ENCODE measurements at regions not wholly inside any gene's neighbourhood (a gene's known extent, or its start where the extent isn't known, plus 50 kb on each side); places are given as distances from the start of the nearest gene placed in this dataset.

GRCh38 chr11:127458561-127458960 lies 458.0 kb upstream of the KIRREL3 start:
- no peak for DNase-seq (ENCODE audit: low read depth in 1 of 2, low spot score in 1 of 2)

- no peak for DNase-seq (ENCODE audit: low read depth in 1 of 2, low spot score in 1 of 2)
Measured at GRCh38 chr11:127454856-127455255, 454.3 kb upstream of the KIRREL3 start.

GRCh38 chr11:127452533-127452932 lies 452.0 kb upstream of the KIRREL3 start:
- no peak for DNase-seq (ENCODE audit: low read depth in 1 of 2, low spot score in 1 of 2)

- DNase-seq (ENCODE audit: low read depth in 1 of 2, low spot score in 1 of 2), result no peak
Measured at GRCh38 chr11:127451861-127452260, 451.3 kb upstream of the KIRREL3 start.

- DNase-seq (ENCODE audit: low read depth in 1 of 2, low spot score in 1 of 2), result no peak
Measured at GRCh38 chr11:127448101-127448500, 447.5 kb upstream of the KIRREL3 start.

GRCh38 chr11:127445476-127445875 lies 444.9 kb upstream of the KIRREL3 start:
- DNase-seq (ENCODE audit: low read depth in 1 of 2, low spot score in 1 of 2), result no peak

- no peak for DNase-seq (ENCODE audit: low read depth in 1 of 2, low spot score in 1 of 2)
Measured at GRCh38 chr11:127443297-127443696, 442.7 kb upstream of the KIRREL3 start.

GRCh38 chr11:127440616-127441015 lies 440.0 kb upstream of the KIRREL3 start:
- no peak for DNase-seq (ENCODE audit: low read depth in 1 of 2, low spot score in 1 of 2)

GRCh38 chr11:127425281-127425680 lies 424.7 kb upstream of the KIRREL3 start:
- DNase-seq (ENCODE audit: low read depth in 1 of 2, low spot score in 1 of 2), result no peak

- DNase-seq (ENCODE audit: low read depth in 1 of 2, low spot score in 1 of 2), result no peak
Measured at GRCh38 chr11:127424661-127425060, 424.1 kb upstream of the KIRREL3 start.

- no peak for DNase-seq (ENCODE audit: low read depth in 1 of 2, low spot score in 1 of 2)
Measured at GRCh38 chr11:127420139-127420538, 419.6 kb upstream of the KIRREL3 start.

GRCh38 chr11:127412722-127413380 lies 412.3 kb upstream of the KIRREL3 start:
- no peak for DNase-seq (ENCODE audit: low read depth in 1 of 2, low spot score in 1 of 2)

- no peak for DNase-seq (ENCODE audit: low read depth in 1 of 2, low spot score in 1 of 2)
Measured at GRCh38 chr11:127412234-127412633, 411.7 kb upstream of the KIRREL3 start.

- DNase-seq (ENCODE audit: low read depth in 1 of 2, low spot score in 1 of 2), result no peak
Measured at GRCh38 chr11:127411283-127411682, 410.7 kb upstream of the KIRREL3 start.

- DNase-seq (ENCODE audit: low read depth in 1 of 2, low spot score in 1 of 2), result no peak
Measured at GRCh38 chr11:127395034-127395433, 394.5 kb upstream of the KIRREL3 start.

- DNase-seq (ENCODE audit: low read depth in 1 of 2, low spot score in 1 of 2), result no peak
Measured at GRCh38 chr11:127393460-127393997, 393.0 kb upstream of the KIRREL3 start.

- no peak for DNase-seq (ENCODE audit: low read depth in 1 of 2, low spot score in 1 of 2)
Measured at GRCh38 chr11:127392575-127392974, 392.0 kb upstream of the KIRREL3 start.

GRCh38 chr11:127390465-127390864 lies 389.9 kb upstream of the KIRREL3 start:
- no peak for DNase-seq (ENCODE audit: low read depth in 1 of 2, low spot score in 1 of 2)

- no peak for DNase-seq (ENCODE audit: low read depth in 1 of 2, low spot score in 1 of 2)
Measured at GRCh38 chr11:127385071-127385470, 384.5 kb upstream of the KIRREL3 start.

- no peak for DNase-seq (ENCODE audit: low read depth in 1 of 2, low spot score in 1 of 2)
Measured at GRCh38 chr11:127383026-127383425, 382.5 kb upstream of the KIRREL3 start.

- DNase-seq (ENCODE audit: low read depth in 1 of 2, low spot score in 1 of 2), result no peak
Measured at GRCh38 chr11:127381247-127381646, 380.7 kb upstream of the KIRREL3 start.

GRCh38 chr11:127379686-127380085 lies 379.1 kb upstream of the KIRREL3 start:
- DNase-seq (ENCODE audit: low read depth in 1 of 2, low spot score in 1 of 2), result no peak

GRCh38 chr11:127376301-127376700 lies 375.7 kb upstream of the KIRREL3 start:
- no peak for DNase-seq (ENCODE audit: low read depth in 1 of 2, low spot score in 1 of 2)

All from activated CD4-positive, alpha-beta T cell treated with anti-CD3 and anti-CD28 coated beads, Interleukin-2, amount 50 U/mL, for 24 hours (primary cell).